ENCODE measurements at regions not wholly inside any gene's neighbourhood (a gene's known extent, or its start where the extent isn't known, plus 50 kb on each side); places are given as distances from the start of the nearest gene placed in this dataset.

DNA sequence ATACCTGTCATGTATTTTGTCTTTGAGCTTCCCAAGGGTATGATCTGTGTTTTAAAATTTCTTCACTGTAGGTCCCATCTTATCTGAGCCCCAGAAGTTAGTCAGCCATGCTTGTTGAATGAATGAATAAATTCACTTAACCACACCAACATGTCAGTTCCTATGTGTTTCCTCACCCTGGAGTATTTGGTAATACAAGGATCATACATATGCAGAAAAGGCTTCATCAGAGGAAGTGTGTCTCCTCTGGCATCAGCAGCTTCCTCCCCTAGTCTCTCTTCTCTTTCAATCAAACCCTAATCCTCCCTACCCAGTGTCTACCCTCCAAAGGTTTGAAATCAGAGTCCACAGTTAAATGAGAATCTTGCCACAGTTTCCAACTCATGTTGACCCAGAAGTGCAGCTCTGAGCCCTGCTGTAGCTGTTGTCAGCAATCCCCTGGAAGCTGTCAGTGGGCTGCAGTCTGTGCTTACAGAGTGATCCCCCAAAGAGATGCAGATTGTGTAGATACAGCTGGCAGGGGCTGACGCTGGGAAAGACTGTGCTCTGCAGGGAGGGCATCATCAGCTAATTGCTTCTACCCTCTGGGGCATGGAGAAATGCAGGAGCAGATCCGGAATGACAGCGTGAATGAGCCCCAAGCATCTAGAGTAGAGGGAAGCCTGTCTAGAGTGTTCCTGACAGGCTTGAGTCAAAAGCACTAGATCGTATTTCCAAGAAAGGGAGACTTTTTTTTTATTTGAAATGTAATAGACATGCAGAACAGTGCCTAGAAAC is 105.0 kb upstream of the WDR11 start:
- no peaks in the 10 kb centered on the region for H3K9me3 ChIP-seq (ENCODE audit: control insufficient read depth, low read length, poor library complexity, severe bottlenecking)
- Mint-ChIP-seq H3K4me1 (no peaks in the 10 kb centered on the region), H3K27ac (no peak overlapping the region), H3K27me3 (peaks cover 31% of the 10 kb centered on the region), H3K4me3 (no peak overlapping the region), H3K36me3 (ENCODE audit: low read depth) (no peaks in the 10 kb centered on the region)
- DNase-seq (no peak), ATAC-seq (no peak)

DNA sequence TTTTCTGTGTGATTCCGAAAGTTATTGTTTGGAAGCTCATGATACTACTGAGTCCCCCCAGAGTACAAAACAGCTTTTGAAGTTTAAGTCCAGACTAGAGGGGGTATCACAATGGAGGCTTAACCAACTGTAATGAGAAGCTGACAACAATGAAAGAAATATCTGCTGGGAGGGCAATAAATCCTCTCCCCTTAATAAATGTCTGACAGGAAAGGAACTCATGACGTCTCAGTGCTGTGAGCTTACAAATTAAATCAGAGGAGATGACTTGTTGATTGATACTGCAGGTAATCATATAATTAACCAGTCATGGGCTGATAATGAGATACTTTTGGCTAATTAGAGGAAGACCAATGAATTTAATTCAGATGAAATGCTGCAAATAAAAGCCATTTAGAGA is 102.6 kb upstream of the WDR11 start:
- no peak overlapping the region for H3K27ac Mint-ChIP-seq
- no peaks in the 10 kb centered on the region for H3K36me3 Mint-ChIP-seq (ENCODE audit: low read depth)
- peaks cover 33% of the 10 kb centered on the region for H3K27me3 Mint-ChIP-seq
- ATAC-seq, result no peak
- no peaks in the 10 kb centered on the region for H3K9me3 ChIP-seq (ENCODE audit: control insufficient read depth, low read length, poor library complexity, severe bottlenecking)
- DNase-seq, result no peak
- H3K4me3 Mint-ChIP-seq, result no peak overlapping the region
- H3K4me1 Mint-ChIP-seq, result no peaks in the 10 kb centered on the region

DNA sequence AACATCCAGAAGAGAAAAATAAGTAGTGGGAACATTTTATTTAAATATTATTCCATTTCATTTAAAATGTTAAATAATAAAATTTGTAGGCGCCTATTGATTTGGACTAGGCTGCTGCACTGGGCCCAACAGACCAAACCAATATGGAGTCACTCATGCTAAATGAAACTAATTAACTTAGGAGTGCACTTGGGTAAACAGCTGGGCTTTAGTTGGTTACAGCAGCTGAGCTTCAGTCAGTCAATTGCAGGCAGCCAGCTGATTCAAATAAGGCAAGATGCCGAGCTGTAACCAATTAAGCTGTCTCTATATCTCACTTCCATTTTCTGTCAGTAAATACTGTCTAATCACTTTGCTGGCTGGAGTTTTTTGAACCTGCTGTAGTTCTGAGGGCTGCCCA is 102.1 kb upstream of the WDR11 start:
- Mint-ChIP-seq H3K4me1 (no peaks in the 10 kb centered on the region), H3K27me3 (peaks cover 27% of the 10 kb centered on the region), H3K4me3 (no peak overlapping the region), H3K36me3 (ENCODE audit: low read depth) (no peaks in the 10 kb centered on the region), H3K27ac (no peak overlapping the region)
- ATAC-seq (no peak), DNase-seq (no peak)
- H3K9me3 ChIP-seq (ENCODE audit: control insufficient read depth, low read length, poor library complexity, severe bottlenecking), result no peaks in the 10 kb centered on the region

DNA sequence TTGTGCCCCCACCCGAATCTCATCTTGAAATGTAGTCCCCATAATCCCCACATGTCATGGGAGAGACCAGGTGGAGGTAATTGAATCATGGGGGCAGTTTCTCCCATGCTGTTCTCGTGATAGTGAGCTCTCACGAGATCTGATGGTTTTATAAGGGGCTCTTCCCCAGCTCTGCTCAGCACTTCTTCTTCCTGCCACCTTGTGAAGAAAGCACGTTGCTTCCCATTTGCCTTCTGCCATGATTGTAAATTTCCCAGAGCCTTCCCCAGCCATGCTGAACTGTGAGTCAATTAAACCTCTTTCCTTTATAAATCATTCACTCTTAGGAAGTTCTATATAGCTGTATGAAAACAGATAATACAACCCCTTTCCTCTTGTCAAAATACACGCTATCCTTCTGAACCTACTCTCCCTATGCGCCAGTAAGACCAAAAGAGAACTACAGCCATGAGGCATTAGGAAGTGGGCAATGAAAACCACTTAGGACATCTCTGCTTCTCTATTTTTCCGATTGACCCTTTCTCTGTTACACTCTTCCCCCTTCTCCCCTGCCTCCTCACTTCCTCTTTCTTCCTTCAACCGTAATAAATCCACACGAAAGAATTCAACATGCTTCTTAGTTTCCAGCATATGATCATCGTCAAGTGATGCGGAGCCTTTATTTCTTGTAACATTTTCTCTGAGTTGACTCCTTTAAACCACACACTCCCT is 101.2 kb upstream of the WDR11 start:
- H3K4me3 Mint-ChIP-seq, result no peak overlapping the region
- DNase-seq (no peak), ATAC-seq (no peak)
- H3K27ac Mint-ChIP-seq, result no peak overlapping the region
- peaks cover 30% of the 10 kb centered on the region for H3K27me3 Mint-ChIP-seq
- no peaks in the 10 kb centered on the region for H3K36me3 Mint-ChIP-seq (ENCODE audit: low read depth)
- H3K4me1 Mint-ChIP-seq, result no peaks in the 10 kb centered on the region
- no peaks in the 10 kb centered on the region for H3K9me3 ChIP-seq (ENCODE audit: control insufficient read depth, low read length, poor library complexity, severe bottlenecking)

DNA sequence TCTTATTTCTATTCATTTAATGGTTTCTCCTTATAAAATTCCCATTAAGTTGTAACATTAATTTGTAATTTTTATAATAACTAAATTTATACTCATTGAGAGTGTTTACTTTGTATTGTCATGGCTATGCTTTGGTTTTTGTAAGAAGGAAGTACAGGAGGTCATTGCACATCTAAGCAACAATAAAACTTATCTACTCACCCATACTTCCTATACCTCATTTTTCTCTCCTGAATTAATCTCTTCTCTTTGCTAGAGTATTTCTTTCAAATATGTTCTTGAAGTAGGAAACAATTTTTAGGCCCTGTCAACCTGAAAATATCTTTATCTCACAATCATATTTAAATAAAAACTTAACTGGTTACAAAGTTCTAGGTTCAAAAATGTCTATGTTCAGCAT is 95.4 kb upstream of the WDR11 start:
- no peaks in the 10 kb centered on the region for H3K4me1 Mint-ChIP-seq
- DNase-seq (no peak), ATAC-seq (no peak)
- no peak overlapping the region for H3K27ac Mint-ChIP-seq
- peaks cover 49% of the 10 kb centered on the region for H3K27me3 Mint-ChIP-seq
- H3K36me3 Mint-ChIP-seq (ENCODE audit: low read depth), result peaks cover 3% of the 10 kb centered on the region
- no peak overlapping the region for H3K4me3 Mint-ChIP-seq
- H3K9me3 ChIP-seq (ENCODE audit: control insufficient read depth, low read length, poor library complexity, severe bottlenecking), result no peaks in the 10 kb centered on the region

DNA sequence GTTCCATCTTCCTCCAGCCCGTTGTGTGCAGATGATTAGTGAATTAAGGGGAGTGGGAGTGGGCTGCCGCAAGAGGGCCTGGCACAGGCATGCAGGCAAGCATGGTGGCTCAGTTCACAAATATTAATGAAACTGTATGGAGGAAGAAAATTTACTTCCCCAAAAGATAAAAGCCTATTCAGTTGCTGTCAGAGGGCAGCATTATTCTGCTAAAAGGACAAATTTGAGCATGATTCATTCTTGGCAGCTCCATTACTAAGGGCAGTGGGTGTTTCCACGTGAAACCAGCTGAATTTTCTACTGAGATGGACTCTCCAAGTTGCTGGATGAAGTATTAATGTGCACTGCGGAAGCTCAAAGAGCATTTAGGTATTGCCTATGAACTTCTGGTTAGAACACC is 90.9 kb upstream of the WDR11 start:
- no peaks in the 10 kb centered on the region for H3K9me3 ChIP-seq (ENCODE audit: control insufficient read depth, low read length, poor library complexity, severe bottlenecking)
- DNase-seq (no peak), ATAC-seq (no peak)
- H3K4me1 Mint-ChIP-seq, result no peaks in the 10 kb centered on the region
- H3K27me3 Mint-ChIP-seq, result peaks cover 38% of the 10 kb centered on the region
- peaks cover 3% of the 10 kb centered on the region for H3K36me3 Mint-ChIP-seq (ENCODE audit: low read depth)
- no peak overlapping the region for H3K4me3 Mint-ChIP-seq
- H3K27ac Mint-ChIP-seq, result no peak overlapping the region

DNA sequence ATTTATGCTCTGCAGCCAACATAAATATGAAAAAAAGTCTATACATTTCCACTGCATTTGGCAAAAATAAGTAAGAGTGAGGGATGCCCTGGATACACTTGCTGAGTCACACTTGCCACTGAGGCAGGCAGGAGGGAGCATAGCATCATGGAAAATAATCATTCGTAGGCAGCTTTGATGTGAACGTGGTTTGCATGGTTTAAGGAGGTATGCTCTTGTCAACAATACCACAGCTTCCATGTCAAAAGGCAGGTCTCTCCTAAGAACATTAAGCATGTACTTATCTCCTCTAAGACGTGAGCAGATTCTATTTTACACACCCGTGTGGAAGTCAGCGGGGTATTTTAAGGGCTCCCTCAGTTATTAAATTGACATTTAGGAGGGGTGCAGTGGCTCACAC is 89.2 kb upstream of the WDR11 start:
- Mint-ChIP-seq H3K27ac (no peak overlapping the region), H3K4me3 (no peak overlapping the region), H3K36me3 (ENCODE audit: low read depth) (no peaks in the 10 kb centered on the region), H3K4me1 (no peaks in the 10 kb centered on the region), H3K27me3 (peaks cover 29% of the 10 kb centered on the region)
- ATAC-seq (no peak), DNase-seq (no peak)
- no peaks in the 10 kb centered on the region for H3K9me3 ChIP-seq (ENCODE audit: control insufficient read depth, low read length, poor library complexity, severe bottlenecking)

DNA sequence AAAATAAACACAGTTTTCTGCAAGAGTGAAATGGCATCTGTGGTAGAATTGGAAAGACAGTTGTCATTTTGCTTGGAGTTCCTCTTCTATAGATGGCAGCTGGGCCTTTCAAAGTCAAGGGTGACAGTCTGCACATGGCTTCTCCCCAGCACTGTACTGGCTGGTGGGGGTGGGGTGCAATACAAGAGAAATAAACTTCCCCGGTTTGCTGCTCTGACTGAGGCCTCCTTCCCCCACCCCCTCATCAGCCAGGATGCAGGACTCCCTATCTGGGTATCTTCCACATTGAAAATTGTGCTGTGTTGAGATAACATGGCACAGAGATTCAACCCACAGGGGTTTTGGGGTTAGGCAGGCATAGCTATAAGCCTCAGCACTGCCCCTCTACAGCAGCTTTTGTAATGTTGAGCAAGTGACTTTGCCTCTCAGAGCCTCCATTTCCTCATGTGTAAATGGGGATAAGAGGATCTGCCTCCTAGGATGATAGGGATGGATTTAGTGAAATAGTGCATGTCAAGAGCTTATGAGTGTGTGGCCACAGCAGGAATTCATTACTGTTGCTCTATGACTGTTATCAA is 85.8 kb upstream of the WDR11 start:
- H3K9me3 ChIP-seq (ENCODE audit: control insufficient read depth, low read length, poor library complexity, severe bottlenecking), result no peaks in the 10 kb centered on the region
- no peaks in the 10 kb centered on the region for H3K4me1 Mint-ChIP-seq
- H3K4me3 Mint-ChIP-seq, result no peak overlapping the region
- ATAC-seq (no peak), DNase-seq (no peak)
- H3K27me3 Mint-ChIP-seq, result peaks cover 14% of the 10 kb centered on the region
- H3K27ac Mint-ChIP-seq, result no peak overlapping the region
- no peaks in the 10 kb centered on the region for H3K36me3 Mint-ChIP-seq (ENCODE audit: low read depth)

DNA sequence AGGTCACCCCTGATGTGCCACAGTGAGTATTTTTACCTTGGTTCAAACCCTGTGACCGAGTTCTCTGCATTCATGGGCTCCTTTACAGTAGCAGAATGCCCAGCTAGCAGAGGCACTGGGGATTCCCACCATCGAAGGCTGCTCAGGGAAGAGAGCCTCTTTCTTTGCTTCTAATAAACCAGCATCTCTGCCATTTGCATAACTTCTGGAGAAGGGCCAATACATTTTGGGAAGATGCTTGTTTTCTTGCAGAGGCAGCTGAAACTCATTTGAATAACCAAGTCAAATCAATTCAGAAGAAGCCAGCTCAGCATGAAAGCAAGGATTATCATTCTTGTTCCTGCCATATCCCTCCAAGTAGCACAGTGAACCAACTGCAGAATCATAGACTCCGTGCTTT is 82.9 kb upstream of the WDR11 start:
- ATAC-seq (no peak), DNase-seq (no peak)
- no peak overlapping the region for H3K4me3 Mint-ChIP-seq
- H3K36me3 Mint-ChIP-seq (ENCODE audit: low read depth), result no peaks in the 10 kb centered on the region
- H3K27ac Mint-ChIP-seq, result no peak overlapping the region
- H3K27me3 Mint-ChIP-seq, result peaks cover 27% of the 10 kb centered on the region
- no peaks in the 10 kb centered on the region for H3K9me3 ChIP-seq (ENCODE audit: control insufficient read depth, low read length, poor library complexity, severe bottlenecking)
- H3K4me1 Mint-ChIP-seq, result no peaks in the 10 kb centered on the region

DNA sequence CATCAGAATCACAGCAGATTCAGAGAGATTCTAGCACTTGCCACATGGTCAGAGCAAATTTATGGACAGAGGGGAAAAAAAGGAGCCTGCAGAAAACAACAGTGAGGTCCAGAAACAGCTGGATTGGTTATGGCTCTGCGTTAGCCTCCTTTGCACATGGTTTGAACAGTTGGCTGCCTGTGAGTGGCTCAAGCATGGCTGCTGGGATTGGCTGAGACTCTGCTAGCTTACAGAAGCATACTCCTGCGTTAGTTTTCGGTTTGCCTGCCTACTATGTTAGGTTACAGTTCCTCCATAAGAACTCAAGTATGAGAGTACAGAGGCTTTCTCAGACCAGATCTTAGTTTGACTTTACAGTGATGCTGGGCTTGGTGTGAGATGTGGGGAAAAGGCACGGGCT is 80.7 kb upstream of the WDR11 start:
- H3K36me3 Mint-ChIP-seq (ENCODE audit: low read depth), result no peaks in the 10 kb centered on the region
- H3K4me3 Mint-ChIP-seq, result no peak overlapping the region
- H3K27me3 Mint-ChIP-seq, result peaks cover 37% of the 10 kb centered on the region
- ATAC-seq, result no peak
- DNase-seq, result no peak
- H3K9me3 ChIP-seq (ENCODE audit: control insufficient read depth, low read length, poor library complexity, severe bottlenecking), result no peaks in the 10 kb centered on the region
- H3K4me1 Mint-ChIP-seq, result no peaks in the 10 kb centered on the region
- H3K27ac Mint-ChIP-seq, result no peak overlapping the region

DNA sequence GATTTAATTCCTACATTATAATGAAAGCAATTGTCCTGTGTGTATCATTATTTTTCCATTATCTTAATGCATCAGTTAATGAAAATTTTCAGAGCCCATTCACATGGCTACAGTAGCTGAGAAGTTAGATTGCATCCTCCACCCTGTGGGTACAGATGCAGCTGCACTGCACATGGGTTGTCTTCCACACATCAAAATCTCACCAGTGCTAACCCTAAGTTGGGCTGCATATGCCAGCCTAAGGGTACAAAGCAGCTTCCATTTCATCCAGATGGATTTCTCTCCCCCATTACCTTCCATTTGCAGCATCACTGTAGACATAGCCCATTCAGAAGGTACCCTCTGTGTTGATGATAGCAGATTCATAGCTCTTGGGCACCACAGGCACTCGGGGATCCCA is 74.7 kb upstream of the WDR11 start:
- no peak for ATAC-seq

DNA sequence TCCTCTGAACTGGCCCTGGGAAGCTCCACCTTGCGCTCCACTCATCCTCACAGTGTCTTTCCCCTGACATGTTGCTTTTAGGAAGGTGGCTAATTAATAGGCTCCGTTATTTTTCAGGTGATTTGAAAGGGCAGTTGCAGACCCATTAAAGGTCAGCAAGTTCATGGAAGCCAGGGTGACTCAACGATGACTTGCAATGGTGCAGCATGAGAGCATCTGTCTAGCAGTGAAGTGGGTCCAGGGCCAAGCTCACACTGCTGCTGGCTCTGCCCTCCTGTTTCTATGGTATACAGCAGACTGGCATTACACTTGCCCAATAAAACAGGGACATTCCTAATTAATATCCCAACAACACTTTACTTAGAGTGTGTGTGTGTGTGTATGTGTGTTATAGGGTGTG is 68.8 kb upstream of the WDR11 start:
- Mint-ChIP-seq H3K27ac (no peak overlapping the region), H3K4me3 (no peak overlapping the region), H3K36me3 (ENCODE audit: low read depth) (no peaks in the 10 kb centered on the region), H3K4me1 (no peaks in the 10 kb centered on the region), H3K27me3 (peaks cover 6% of the 10 kb centered on the region)
- H3K9me3 ChIP-seq (ENCODE audit: control insufficient read depth, low read length, poor library complexity, severe bottlenecking), result no peaks in the 10 kb centered on the region
- no peak for ATAC-seq
- no peak for DNase-seq

More for the DNA sequence above, 74.7 kb upstream of the WDR11 start:
- H3K27ac Mint-ChIP-seq, result no peak overlapping the region
- no peaks in the 10 kb centered on the region for H3K36me3 Mint-ChIP-seq (ENCODE audit: low read depth)
- no peak for DNase-seq
- no peaks in the 10 kb centered on the region for H3K9me3 ChIP-seq (ENCODE audit: control insufficient read depth, low read length, poor library complexity, severe bottlenecking)
- H3K27me3 Mint-ChIP-seq, result peaks cover 35% of the 10 kb centered on the region
- no peak overlapping the region for H3K4me3 Mint-ChIP-seq
- no peaks in the 10 kb centered on the region for H3K4me1 Mint-ChIP-seq

DNA sequence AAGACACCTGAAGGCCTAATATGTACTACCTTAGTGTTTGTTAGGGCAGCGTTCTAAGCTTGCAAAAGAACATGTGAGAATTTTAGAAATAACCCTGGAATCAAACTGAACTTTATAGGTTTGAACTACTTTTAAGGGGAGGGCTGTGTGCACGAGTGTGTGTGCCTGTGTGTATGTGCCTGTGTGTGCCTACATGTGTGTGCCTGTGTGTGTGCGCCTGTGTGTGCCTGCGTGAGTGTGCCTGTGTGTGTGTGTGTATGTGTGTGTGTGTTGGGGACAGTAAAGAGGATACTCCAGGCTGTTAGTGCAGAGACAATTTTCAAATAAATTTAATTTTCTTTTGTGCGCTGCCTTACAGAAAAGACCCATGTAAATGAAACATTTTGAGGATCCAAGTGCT is 68.1 kb upstream of the WDR11 start:
- H3K4me3 Mint-ChIP-seq, result no peak overlapping the region
- no peaks in the 10 kb centered on the region for H3K9me3 ChIP-seq (ENCODE audit: control insufficient read depth, low read length, poor library complexity, severe bottlenecking)
- H3K4me1 Mint-ChIP-seq, result no peaks in the 10 kb centered on the region
- peaks cover 4% of the 10 kb centered on the region for H3K27me3 Mint-ChIP-seq
- no peak for DNase-seq
- no peak for ATAC-seq
- H3K27ac Mint-ChIP-seq, result no peak overlapping the region
- H3K36me3 Mint-ChIP-seq (ENCODE audit: low read depth), result no peaks in the 10 kb centered on the region

DNA sequence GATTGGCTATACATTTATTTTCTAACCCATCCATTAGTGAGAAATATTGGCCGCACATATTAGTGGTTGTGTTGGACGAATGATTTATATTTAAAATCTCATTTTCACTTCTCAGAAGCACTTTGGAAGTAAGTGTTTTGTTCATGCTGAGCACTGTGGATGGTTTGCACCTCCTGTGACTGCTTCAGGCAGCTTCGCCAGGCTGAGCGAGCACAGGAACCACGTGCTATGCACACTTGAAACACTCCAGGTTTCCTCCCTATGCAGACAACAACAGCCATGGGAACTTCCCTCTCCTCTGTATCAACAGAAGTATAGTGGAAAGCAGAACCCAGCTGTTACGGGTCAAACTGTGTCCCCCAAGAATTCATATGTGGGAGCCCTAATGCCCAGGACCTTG is 67.3 kb upstream of the WDR11 start:
- DNase-seq, result no peak
- H3K9me3 ChIP-seq (ENCODE audit: control insufficient read depth, low read length, poor library complexity, severe bottlenecking), result no peaks in the 10 kb centered on the region
- Mint-ChIP-seq H3K27me3 (peaks cover 4% of the 10 kb centered on the region), H3K4me3 (no peak overlapping the region), H3K36me3 (ENCODE audit: low read depth) (no peaks in the 10 kb centered on the region), H3K4me1 (no peaks in the 10 kb centered on the region), H3K27ac (no peak overlapping the region)
- no peak for ATAC-seq
